Brain microvascular endothelial cell (primary cell): ENCODE measurements at regions not wholly inside any gene's neighbourhood (a gene's known extent, or its start where the extent isn't known, plus 50 kb on each side); places are given as distances from the start of the nearest gene placed in this dataset.
"Not testable (repeated sequence)": the region's sequence is repeated elsewhere in the genome, so short reads cannot be mapped to it uniquely, and the experiment has no call there.

Experiments
- DNase-seq: peaks from one replicate; pipeline ENCODE4 v3.0.0-alpha.2; 2020
- H3K27ac ChIP-seq: fragments of 250-450 bp; sonication (Bioruptor Pico); 2 replicates; pipeline ENCODE4 v1.5.1; 2020; ENCODE audit warnings: mild to moderate bottlenecking, moderate library complexity
- H3K27me3 ChIP-seq: fragments of 250-450 bp; sonication (Bioruptor Pico); replicated peaks from 2 replicates; pipeline ENCODE4 v1.5.1; 2020; ENCODE audit warnings: mild to moderate bottlenecking
- H3K36me3 ChIP-seq: fragments of 250-450 bp; sonication (Bioruptor Pico); replicated peaks from 2 replicates; pipeline ENCODE4 v1.5.1; 2020; ENCODE audit warnings: mild to moderate bottlenecking
- H3K4me3 ChIP-seq: 2 replicates; pipeline ENCODE4 v1.5.1; 2011; ENCODE audit warnings: low read depth, mild to moderate bottlenecking, control low read depth, low read length, moderate library complexity
- CTCF ChIP-seq: IDR thresholded peaks from 2 replicates; pipeline ENCODE4 v1.5.1; 2011; ENCODE audit warnings: low read depth, mild to moderate bottlenecking, moderate library complexity, low read length, control low read depth, inconsistent platforms; ENCODE audit errors: missing control alignments
- in situ Hi-C: cut with HindIII; loops from 2 replicates; pipeline ENCODE4 v1.10.0; 2017; ENCODE audit warnings: low sequenced_read_pairs, low pct_ligation_motif_present

GRCh38 chrX:123088331-123088730 is 95.7 kb upstream of the GRIA3 start:
- TF ChIP-seq CTCF = no peak
- Histone ChIP-seq H3K4me3 (no peak overlapping the region), H3K36me3 (no peaks in the 10 kb centered on the region), H3K27ac (no peak overlapping the region), H3K27me3 (no peaks in the 10 kb centered on the region)
- DNase-seq = no peak
- in situ Hi-C loops = no loop called here

GRCh38 chrX:123088930-123089329 is 95.1 kb upstream of the GRIA3 start:
- no peak for TF ChIP-seq CTCF
- Histone ChIP-seq H3K36me3 (no peaks in the 10 kb centered on the region), H3K27ac (no peak overlapping the region), H3K27me3 (no peaks in the 10 kb centered on the region), H3K4me3 (no peak overlapping the region)
- in situ Hi-C loops = no loop called here
- DNase-seq = no peak

- Histone ChIP-seq H3K27me3 (no peaks in the 10 kb centered on the region), H3K36me3 (no peaks in the 10 kb centered on the region), H3K4me3 (no peak overlapping the region), H3K27ac (no peak overlapping the region)
- in situ Hi-C loops = no loop called here
- no peak for DNase-seq
- no peak for TF ChIP-seq CTCF
These were observed 90.3 kb upstream of the GRIA3 start for GRCh38 chrX:123093792-123094191.

GRCh38 chrX:123108513-123109427 is 75.3 kb upstream of the GRIA3 start:
- TF ChIP-seq CTCF = no peak
- Histone ChIP-seq H3K27me3 (no peaks in the 10 kb centered on the region), H3K36me3 (no peaks in the 10 kb centered on the region), H3K4me3 (no peak overlapping the region), H3K27ac (no peak overlapping the region)
- no peak for DNase-seq
- in situ Hi-C loops = no loop called here

GRCh38 chrX:123121241-123121640 is 62.8 kb upstream of the GRIA3 start:
- Histone ChIP-seq H3K27ac (no peak overlapping the region), H3K36me3 (no peaks in the 10 kb centered on the region), H3K27me3 (no peaks in the 10 kb centered on the region), H3K4me3 (no peak overlapping the region)
- DNase-seq = peak; percentile 2
- in situ Hi-C loops = no loop called here
- no peak for TF ChIP-seq CTCF

GRCh38 chrX:123129805-123130204 is 54.3 kb upstream of the GRIA3 start:
- H3K4me3 ChIP-seq = not testable (repeated sequence)

More at GRCh38 chrX:123129805-123130204, 54.3 kb upstream of the GRIA3 start:
- DNase-seq, H3K27ac ChIP-seq, H3K27me3 ChIP-seq, in situ Hi-C loops, H3K36me3 ChIP-seq: not testable (repeated sequence)
